HUES6 (cell line): ENCODE measurements at regions not wholly inside any gene's neighbourhood (a gene's known extent, or its start where the extent isn't known, plus 50 kb on each side); places are given as distances from the start of the nearest gene placed in this dataset.

Experiments
- H3K27ac ChIP-seq: 2 replicates; pipeline ENCODE4 v1.7.0; 2013; ENCODE audit warnings: low read depth, mild to moderate bottlenecking, low read length, inconsistent platforms
- H3K27me3 ChIP-seq: 2 replicates; pipeline ENCODE4 v1.6.1; 2013; ENCODE audit warnings: low read length; ENCODE audit not compliant: control insufficient read depth, insufficient read depth
- H3K36me3 ChIP-seq: 2 replicates; pipeline ENCODE4 v1.6.1; 2013; ENCODE audit warnings: low read length; ENCODE audit not compliant: control insufficient read depth, insufficient read depth
- H3K4me1 ChIP-seq: 2 replicates; pipeline ENCODE4 v1.6.1; 2013; ENCODE audit warnings: low read length; ENCODE audit not compliant: control insufficient read depth, insufficient read depth
- H3K4me3 ChIP-seq: 2 replicates; pipeline ENCODE4 v1.5.1; 2013; ENCODE audit warnings: low read depth, low read length
- H3K9ac ChIP-seq: one replicate; pipeline ENCODE4 v1.6.1; 2013; ENCODE audit warnings: mild to moderate bottlenecking, low read length
- H3K9me3 ChIP-seq: 2 replicates; pipeline ENCODE4 v1.6.1; 2013; ENCODE audit warnings: low read depth, low read length; ENCODE audit not compliant: control insufficient read depth, insufficient read depth

- Histone ChIP-seq H3K27me3 (no peaks in the 10 kb centered on the region), H3K36me3 (no peaks in the 10 kb centered on the region), H3K4me1 (peaks cover 3% of the 10 kb centered on the region; the same call in 1 of the 2 replicates), H3K27ac (no peak overlapping the region), H3K9me3 (no peaks in the 10 kb centered on the region), H3K9ac (no peak overlapping the region), H3K4me3 (no peak overlapping the region)
Measured at GRCh38 chr7:67781841-67782240, 785.2 kb downstream of the TYW1 start.

- Histone ChIP-seq H3K9ac (no peak overlapping the region), H3K27me3 (no peaks in the 10 kb centered on the region), H3K9me3 (no peaks in the 10 kb centered on the region), H3K27ac (no peak overlapping the region), H3K4me1 (no peaks in the 10 kb centered on the region), H3K36me3 (no peaks in the 10 kb centered on the region), H3K4me3 (no peak overlapping the region)
Measured at GRCh38 chr7:67786021-67786420, 789.4 kb downstream of the TYW1 start.

- Histone ChIP-seq H3K4me3 (no peak overlapping the region), H3K9ac (no peak overlapping the region), H3K27me3 (no peaks in the 10 kb centered on the region), H3K9me3 (no peaks in the 10 kb centered on the region), H3K27ac (no peak overlapping the region), H3K36me3 (no peaks in the 10 kb centered on the region), H3K4me1 (no peaks in the 10 kb centered on the region)
Measured at GRCh38 chr7:67788669-67789068, 792.0 kb downstream of the TYW1 start.

GRCh38 chr7:67791918-67792317 lies 795.3 kb downstream of the TYW1 start:
- H3K9me3 ChIP-seq: no peaks in the 10 kb centered on the region
- no peak overlapping the region for H3K9ac ChIP-seq

GRCh38 chr7:67794544-67794943 lies 797.9 kb downstream of the TYW1 start:
- no peaks in the 10 kb centered on the region for H3K36me3 ChIP-seq

More at GRCh38 chr7:67791918-67792317, 795.3 kb downstream of the TYW1 start:
- Histone ChIP-seq H3K4me3 (no peak overlapping the region), H3K4me1 (no peaks in the 10 kb centered on the region), H3K36me3 (no peaks in the 10 kb centered on the region), H3K27ac (no peak overlapping the region), H3K27me3 (no peaks in the 10 kb centered on the region)

GRCh38 chr7:67803789-67804188 lies 807.2 kb downstream of the TYW1 start:
- Histone ChIP-seq H3K4me3 (no peak overlapping the region), H3K4me1 (peaks cover 4% of the 10 kb centered on the region; the same call in 1 of the 2 replicates)

More at GRCh38 chr7:67794544-67794943, 797.9 kb downstream of the TYW1 start:
- Histone ChIP-seq H3K9ac (no peak overlapping the region), H3K27ac (no peak overlapping the region), H3K9me3 (no peaks in the 10 kb centered on the region), H3K27me3 (no peaks in the 10 kb centered on the region), H3K4me1 (no peaks in the 10 kb centered on the region), H3K4me3 (no peak overlapping the region)

GRCh38 chr7:67805921-67806471 lies 809.4 kb downstream of the TYW1 start:
- no peaks in the 10 kb centered on the region for H3K36me3 ChIP-seq
- no peak overlapping the region for H3K27ac ChIP-seq
- H3K27me3 ChIP-seq: 0 out of 2 replicates have a peak, but pooled peaks cover 4% of the 10 kb centered on the region
- peaks cover 3% of the 10 kb centered on the region; the same call in 1 of the 2 replicates for H3K9me3 ChIP-seq
- H3K4me1 ChIP-seq: peaks cover 4% of the 10 kb centered on the region; the same call in 1 of the 2 replicates
- no peak overlapping the region for H3K4me3 ChIP-seq
- H3K9ac ChIP-seq: no peak overlapping the region

More at GRCh38 chr7:67803789-67804188, 807.2 kb downstream of the TYW1 start:
- H3K9me3 ChIP-seq: peaks cover 3% of the 10 kb centered on the region; the same call in 1 of the 2 replicates
- no peak overlapping the region for H3K27ac ChIP-seq
- 0 out of 2 replicates have a peak, but pooled peaks cover 4% of the 10 kb centered on the region for H3K27me3 ChIP-seq
- H3K9ac ChIP-seq: no peak overlapping the region
- H3K36me3 ChIP-seq: no peaks in the 10 kb centered on the region

GRCh38 chr7:67807826-67808225 lies 811.2 kb downstream of the TYW1 start:
- Histone ChIP-seq H3K4me3 (no peak overlapping the region), H3K36me3 (no peaks in the 10 kb centered on the region), H3K27me3 (0 out of 2 replicates have a peak, but pooled peaks cover 4% of the 10 kb centered on the region), H3K4me1 (no peaks in the 10 kb centered on the region), H3K9ac (no peak overlapping the region), H3K9me3 (peaks cover 3% of the 10 kb centered on the region; the same call in 1 of the 2 replicates), H3K27ac (no peak overlapping the region)

- Histone ChIP-seq H3K27ac (no peak overlapping the region), H3K36me3 (no peaks in the 10 kb centered on the region), H3K4me1 (no peaks in the 10 kb centered on the region), H3K27me3 (no peaks in the 10 kb centered on the region), H3K9ac (no peak overlapping the region), H3K4me3 (no peak overlapping the region), H3K9me3 (peaks cover 3% of the 10 kb centered on the region; the same call in 1 of the 2 replicates)
Measured at GRCh38 chr7:67809586-67809985, 813.0 kb downstream of the TYW1 start.

GRCh38 chr7:67813621-67814292 lies 817.1 kb downstream of the TYW1 start:
- no peaks in the 10 kb centered on the region for H3K27me3 ChIP-seq
- H3K4me1 ChIP-seq: no peaks in the 10 kb centered on the region
- no peak overlapping the region for H3K9ac ChIP-seq
- H3K9me3 ChIP-seq: peaks cover 6% of the 10 kb centered on the region; the same call in 1 of the 2 replicates
- H3K36me3 ChIP-seq: no peaks in the 10 kb centered on the region
- H3K27ac ChIP-seq: no peak overlapping the region
- H3K4me3 ChIP-seq: no peak overlapping the region

- H3K4me1 ChIP-seq: no peaks in the 10 kb centered on the region
- H3K9me3 ChIP-seq: peaks cover 6% of the 10 kb centered on the region; the same call in 1 of the 2 replicates
- H3K27me3 ChIP-seq: no peaks in the 10 kb centered on the region
- no peak overlapping the region for H3K9ac ChIP-seq
- no peak overlapping the region for H3K4me3 ChIP-seq
- no peaks in the 10 kb centered on the region for H3K36me3 ChIP-seq
- H3K27ac ChIP-seq: no peak overlapping the region
Measured at GRCh38 chr7:67817481-67817880, 820.8 kb downstream of the TYW1 start.
